ENCODE measurements at regions not wholly inside any gene's neighbourhood (a gene's known extent, or its start where the extent isn't known, plus 50 kb on each side); places are given as distances from the start of the nearest gene placed in this dataset.

GRCh38 chr3:27792869-27793268 is 70.7 kb upstream of the EOMES start (continued):
- TF ChIP-seq SREBF1 (IDR thresholded peaks at IDR 0.05; ENCODE audit: borderline replicate concordance, low read depth, low read length) (no peak), CREBBP (IDR thresholded peaks at IDR 0.05; ENCODE audit: low read depth, low read length) (no peak)

GRCh38 chr3:27794211-27794610 is 72.1 kb upstream of the EOMES start:
- TF ChIP-seq ATF2 (CRISPR knock-in tag; IDR thresholded peaks at IDR 0.05) (no peak), ZKSCAN3 (CRISPR knock-in tag; IDR thresholded peaks at IDR 0.05) (no peak)
- CTCF ChIA-PET (ENCODE audit: low intra/inter-chr PET ratio): no interaction called here

More at GRCh38 chr3:27794211-27794610, 72.1 kb upstream of the EOMES start:
- Histone ChIP-seq H3K9me3 (replicated peaks; ENCODE audit: control insufficient read depth, insufficient read depth, low read depth, low read length) (no peaks in the 10 kb centered on the region), H3K36me3 (ENCODE audit: control insufficient read depth, insufficient read depth, low read length) (no peaks in the 10 kb centered on the region), H3K79me2 (ENCODE audit: control insufficient read depth, insufficient read depth, low read length) (no peaks in the 10 kb centered on the region), H3K27ac (ENCODE audit: extremely low read depth, low read depth, low read length) (no peak overlapping the region), H3K9me1 (ENCODE audit: control insufficient read depth, insufficient read depth, low read length) (no peaks in the 10 kb centered on the region), H4K20me1 (replicated peaks; ENCODE audit: control insufficient read depth, insufficient read depth, low read length) (no peaks in the 10 kb centered on the region), H3K4me2 (ENCODE audit: insufficient read depth, low read length) (no peak overlapping the region), H2AFZ (ENCODE audit: low read depth, low read length) (no peak overlapping the region), H3K27me3 (ENCODE audit: control insufficient read depth in 2 of 2, insufficient read depth in 2 of 2, low read length in 2 of 2) (no peaks in the 10 kb centered on the region), H3K9ac (ENCODE audit: insufficient read depth in 1 of 2, low read depth in 2 of 2, low read length in 2 of 2) (no peak overlapping the region), H3K4me3 (no peak overlapping the region), H3K4me1 (replicated peaks in 1 of 2; ENCODE audit: control insufficient read depth in 2 of 2, insufficient read depth in 2 of 2, low read length in 2 of 2) (no peaks in the 10 kb centered on the region)
- DNase-seq (ENCODE audit: extremely low read depth in 1 of 4, low spot score in 3 of 4) (no peak), ATAC-seq (no peak), FAIRE-seq (no peak)
- WGBS (ENCODE audit: insufficient coverage, low coverage, missing lambda C conversion rate): 1% methylated on average over 4 of the region's 4 CpGs
- in situ Hi-C loops (cut with MboI): no loop called here
- intact Hi-C loops (cut with micrococcal nuclease): no loop called here
- POLR2A ChIA-PET: interaction anchor here (0.9 kb wide), 1 partner anchor 11 kb away, joined by 3 read pairs; no protein-coding TSS in a partner anchor
- no TSS peak for BruUV-seq (replicated peaks)

All from K562 (cell line).